ENCODE measurements at regions not wholly inside any gene's neighbourhood (a gene's known extent, or its start where the extent isn't known, plus 50 kb on each side); places are given as distances from the start of the nearest gene placed in this dataset.

DNA sequence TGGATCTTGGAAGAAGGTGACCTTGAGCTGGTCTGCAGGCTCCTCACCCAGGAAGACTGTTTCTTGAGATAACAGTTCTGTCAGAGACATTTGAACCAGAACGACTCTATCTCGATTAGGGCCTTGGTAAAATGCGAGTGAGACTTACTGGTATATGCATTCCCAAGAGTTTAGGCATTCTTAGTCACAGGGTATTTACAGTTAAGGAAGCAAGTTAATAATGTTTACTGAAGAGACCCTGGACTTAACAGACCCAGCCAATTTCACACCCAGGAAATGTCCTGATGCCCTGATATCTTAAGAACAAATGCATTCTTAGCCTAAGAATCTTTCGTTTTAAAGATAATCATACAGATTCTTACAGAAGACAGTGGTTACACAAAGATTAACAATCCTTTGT lies 1867.2 kb upstream of the C9orf72 start:
- no peaks in the 10 kb centered on the region for H4K20me1 ChIP-seq (ENCODE audit: insufficient read depth)
- TF ChIP-seq, protein P1, sequence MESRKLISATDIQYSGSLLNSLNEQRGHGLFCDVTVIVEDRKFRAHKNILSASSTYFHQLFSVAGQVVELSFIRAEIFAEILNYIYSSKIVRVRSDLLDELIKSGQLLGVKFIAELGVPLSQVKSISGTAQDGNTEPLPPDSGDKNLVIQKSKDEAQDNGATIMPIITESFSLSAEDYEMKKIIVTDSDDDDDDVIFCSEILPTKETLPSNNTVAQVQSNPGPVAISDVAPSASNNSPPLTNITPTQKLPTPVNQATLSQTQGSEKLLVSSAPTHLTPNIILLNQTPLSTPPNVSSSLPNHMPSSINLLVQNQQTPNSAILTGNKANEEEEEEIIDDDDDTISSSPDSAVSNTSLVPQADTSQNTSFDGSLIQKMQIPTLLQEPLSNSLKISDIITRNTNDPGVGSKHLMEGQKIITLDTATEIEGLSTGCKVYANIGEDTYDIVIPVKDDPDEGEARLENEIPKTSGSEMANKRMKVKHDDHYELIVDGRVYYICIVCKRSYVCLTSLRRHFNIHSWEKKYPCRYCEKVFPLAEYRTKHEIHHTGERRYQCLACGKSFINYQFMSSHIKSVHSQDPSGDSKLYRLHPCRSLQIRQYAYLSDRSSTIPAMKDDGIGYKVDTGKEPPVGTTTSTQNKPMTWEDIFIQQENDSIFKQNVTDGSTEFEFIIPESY (IDR thresholded peaks at IDR 0.05; ENCODE audit: extremely low read depth, insufficient replicate concordance, low read length): no peak
- TF ChIP-seq, protein P2, sequence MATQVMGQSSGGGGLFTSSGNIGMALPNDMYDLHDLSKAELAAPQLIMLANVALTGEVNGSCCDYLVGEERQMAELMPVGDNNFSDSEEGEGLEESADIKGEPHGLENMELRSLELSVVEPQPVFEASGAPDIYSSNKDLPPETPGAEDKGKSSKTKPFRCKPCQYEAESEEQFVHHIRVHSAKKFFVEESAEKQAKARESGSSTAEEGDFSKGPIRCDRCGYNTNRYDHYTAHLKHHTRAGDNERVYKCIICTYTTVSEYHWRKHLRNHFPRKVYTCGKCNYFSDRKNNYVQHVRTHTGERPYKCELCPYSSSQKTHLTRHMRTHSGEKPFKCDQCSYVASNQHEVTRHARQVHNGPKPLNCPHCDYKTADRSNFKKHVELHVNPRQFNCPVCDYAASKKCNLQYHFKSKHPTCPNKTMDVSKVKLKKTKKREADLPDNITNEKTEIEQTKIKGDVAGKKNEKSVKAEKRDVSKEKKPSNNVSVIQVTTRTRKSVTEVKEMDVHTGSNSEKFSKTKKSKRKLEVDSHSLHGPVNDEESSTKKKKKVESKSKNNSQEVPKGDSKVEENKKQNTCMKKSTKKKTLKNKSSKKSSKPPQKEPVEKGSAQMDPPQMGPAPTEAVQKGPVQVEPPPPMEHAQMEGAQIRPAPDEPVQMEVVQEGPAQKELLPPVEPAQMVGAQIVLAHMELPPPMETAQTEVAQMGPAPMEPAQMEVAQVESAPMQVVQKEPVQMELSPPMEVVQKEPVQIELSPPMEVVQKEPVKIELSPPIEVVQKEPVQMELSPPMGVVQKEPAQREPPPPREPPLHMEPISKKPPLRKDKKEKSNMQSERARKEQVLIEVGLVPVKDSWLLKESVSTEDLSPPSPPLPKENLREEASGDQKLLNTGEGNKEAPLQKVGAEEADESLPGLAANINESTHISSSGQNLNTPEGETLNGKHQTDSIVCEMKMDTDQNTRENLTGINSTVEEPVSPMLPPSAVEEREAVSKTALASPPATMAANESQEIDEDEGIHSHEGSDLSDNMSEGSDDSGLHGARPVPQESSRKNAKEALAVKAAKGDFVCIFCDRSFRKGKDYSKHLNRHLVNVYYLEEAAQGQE (IDR thresholded peaks at IDR 0.05; ENCODE audit: low read depth): no peak
- TF ChIP-seq SRF (IDR thresholded peaks at IDR 0.05; ENCODE audit: low read depth) (no peak), FOSL1 (IDR thresholded peaks at IDR 0.05; ENCODE audit: low read depth) (no peak), EGR1 (IDR thresholded peaks at IDR 0.05; ENCODE audit: low read depth) (no peak), CEBPB (IDR thresholded peaks at IDR 0.05; ENCODE audit: low read depth) (no peak), ZFX (IDR thresholded peaks at IDR 0.05) (no peak), POLR2A (IDR thresholded peaks at IDR 0.05; ENCODE audit: borderline replicate concordance, extremely low read depth, insufficient read depth, insufficient read length) (no peak), ELF1 (IDR thresholded peaks at IDR 0.05; ENCODE audit: borderline replicate concordance, low read depth) (no peak), ZNF274 (IDR thresholded peaks at IDR 0.05; ENCODE audit: low read depth, low read length) (no peak)
- TF ChIP-seq, protein P3, sequence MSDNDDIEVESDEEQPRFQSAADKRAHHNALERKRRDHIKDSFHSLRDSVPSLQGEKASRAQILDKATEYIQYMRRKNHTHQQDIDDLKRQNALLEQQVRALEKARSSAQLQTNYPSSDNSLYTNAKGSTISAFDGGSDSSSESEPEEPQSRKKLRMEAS (IDR thresholded peaks at IDR 0.05): no peak
- H3K79me2 ChIP-seq (ENCODE audit: insufficient read depth, low read length): no peaks in the 10 kb centered on the region
- H3K9me2 ChIP-seq (ENCODE audit: insufficient read depth): no peaks in the 10 kb centered on the region
- intact Hi-C loops (cut with micrococcal nuclease): no loop called here
- no peak overlapping the region for H3K9ac ChIP-seq (ENCODE audit: low read length)
- peak overlapping the region; percentile 34; the same call in 1 of the 2 replicates for H3K4me2 ChIP-seq (ENCODE audit: low read length)
- H3K27ac ChIP-seq (ENCODE audit: low read depth, low read length): no peak overlapping the region
- ChIA-PET CTCF (no interaction called here), POLR2A (no interaction called here), RAD21 (ENCODE audit: low non-redundant PET in 1 of 2, low total read pairs in 2 of 2, uncharacterized antibody in 2 of 2, unreplicated experiment in 2 of 2) (no interaction called here)
- H3K4me3 ChIP-seq (replicated peaks in 1 of 2; ENCODE audit: low read depth in 1 of 2, low read length in 2 of 2): no peak overlapping the region
- H2AFZ ChIP-seq (ENCODE audit: low read depth, low read length, poor library complexity, severe bottlenecking): no peak overlapping the region
- H3K36me3 ChIP-seq (ENCODE audit: control insufficient read depth in 1 of 2, insufficient read depth in 2 of 2, low read length in 2 of 2): no peaks in the 10 kb centered on the region
- no peak for DNase-seq (ENCODE audit: low read depth, low spot score)
- ATAC-seq: no peak
- H3K4me1 ChIP-seq (ENCODE audit: control insufficient read depth in 1 of 2, insufficient read depth in 2 of 2, low read length in 2 of 2): peaks cover 2 to 11% of the 10 kb centered on the region in 2 experiments; a peak in 2 of 4 replicates
- H3K9me3 ChIP-seq (ENCODE audit: control insufficient read depth in 1 of 2, insufficient read depth in 1 of 2, low read depth in 1 of 2, low read length in 2 of 2): peaks cover 0 to 8% of the 10 kb centered on the region in 2 experiments; a peak in 1 of 4 replicates
- BruUV-seq (replicated peaks): no TSS peak
- H3K27me3 ChIP-seq (ENCODE audit: insufficient read depth, low read length): no peaks in the 10 kb centered on the region
